WTC11 (cell line): ENCODE measurements at regions not wholly inside any gene's neighbourhood (a gene's known extent, or its start where the extent isn't known, plus 50 kb on each side); places are given as distances from the start of the nearest gene placed in this dataset.

Experiments
- CTCF ChIP-seq: fragments of 200-600 bp; IDR thresholded peaks from 2 replicates; pipeline ENCODE4 v1.8.0; 2022; ENCODE audit warnings: antibody characterized with exemption
- TF ChIP-seq, protein P1 (sequence below): sonication (generic); formaldehyde crosslinking; IDR thresholded peaks from 2 replicates; pipeline ENCODE4 v1.8.0; 2022; ENCODE audit warnings: mild to moderate bottlenecking, missing genetic modification reagents

- TF ChIP-seq, protein P1, sequence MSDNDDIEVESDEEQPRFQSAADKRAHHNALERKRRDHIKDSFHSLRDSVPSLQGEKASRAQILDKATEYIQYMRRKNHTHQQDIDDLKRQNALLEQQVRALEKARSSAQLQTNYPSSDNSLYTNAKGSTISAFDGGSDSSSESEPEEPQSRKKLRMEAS (CRISPR knock-in tag) = no peak
- no peak for TF ChIP-seq CTCF
These were observed 394.1 kb upstream of the GRIA1 start for GRCh38 chr5:153096381-153096780.
